ENCODE measurements at regions not wholly inside any gene's neighbourhood (a gene's known extent, or its start where the extent isn't known, plus 50 kb on each side); places are given as distances from the start of the nearest gene placed in this dataset.

DNA sequence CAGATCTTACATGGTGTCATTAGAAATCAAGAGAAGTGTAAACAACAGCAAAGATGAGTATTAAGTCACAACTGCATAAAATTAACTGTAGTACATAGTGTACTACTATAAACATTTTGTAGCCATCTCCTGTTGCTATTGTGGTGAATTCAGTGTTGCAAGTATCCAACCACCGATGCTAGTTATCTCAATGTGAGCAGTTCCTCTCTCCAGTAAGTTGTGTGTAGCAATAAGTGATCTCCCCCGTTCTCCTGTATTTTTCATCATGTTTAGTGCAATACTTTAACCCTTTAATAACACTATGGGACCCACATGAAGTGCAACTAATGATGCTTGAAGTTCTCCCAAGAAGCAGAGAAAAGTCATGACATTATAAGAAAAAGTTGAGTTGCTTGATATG lies 264.7 kb upstream of the KCNH8 start:
- H3K4me3 ChIP-seq (ENCODE audit: control insufficient read depth in 2 of 3, extremely low read depth in 1 of 3, insufficient read depth in 2 of 3, low read depth in 1 of 3, low read length in 3 of 3): no peak overlapping the region
- no peak overlapping the region for H3K9ac ChIP-seq (ENCODE audit: control insufficient read depth, extremely low read depth, insufficient read depth, low read length)
- no peaks in the 10 kb centered on the region for H4K20me1 ChIP-seq (ENCODE audit: control insufficient read depth, extremely low read depth, insufficient read depth, low read length)
- dilution Hi-C loops (cut with MboI; ENCODE audit: extremely low pct_ligation_motif_present, low sequenced_read_pairs): no loop called here
- DNase-seq (ENCODE audit: low read depth, low spot score): no peak
- H3K79me2 ChIP-seq (ENCODE audit: control insufficient read depth, insufficient read depth, low read length): no peaks in the 10 kb centered on the region
- H3K36me3 ChIP-seq (ENCODE audit: control insufficient read depth in 2 of 2, extremely low read depth in 1 of 2, insufficient read depth in 2 of 2, low read length in 2 of 2): no peaks in the 10 kb centered on the region
- no peaks in the 10 kb centered on the region for H3K9me3 ChIP-seq (ENCODE audit: control insufficient read depth, low read depth, low read length)
- no peak for FAIRE-seq
- no peaks in the 10 kb centered on the region for H3K27me3 ChIP-seq (ENCODE audit: control insufficient read depth, extremely low read depth, insufficient read depth, low read length)
- TF ChIP-seq, protein P1, sequence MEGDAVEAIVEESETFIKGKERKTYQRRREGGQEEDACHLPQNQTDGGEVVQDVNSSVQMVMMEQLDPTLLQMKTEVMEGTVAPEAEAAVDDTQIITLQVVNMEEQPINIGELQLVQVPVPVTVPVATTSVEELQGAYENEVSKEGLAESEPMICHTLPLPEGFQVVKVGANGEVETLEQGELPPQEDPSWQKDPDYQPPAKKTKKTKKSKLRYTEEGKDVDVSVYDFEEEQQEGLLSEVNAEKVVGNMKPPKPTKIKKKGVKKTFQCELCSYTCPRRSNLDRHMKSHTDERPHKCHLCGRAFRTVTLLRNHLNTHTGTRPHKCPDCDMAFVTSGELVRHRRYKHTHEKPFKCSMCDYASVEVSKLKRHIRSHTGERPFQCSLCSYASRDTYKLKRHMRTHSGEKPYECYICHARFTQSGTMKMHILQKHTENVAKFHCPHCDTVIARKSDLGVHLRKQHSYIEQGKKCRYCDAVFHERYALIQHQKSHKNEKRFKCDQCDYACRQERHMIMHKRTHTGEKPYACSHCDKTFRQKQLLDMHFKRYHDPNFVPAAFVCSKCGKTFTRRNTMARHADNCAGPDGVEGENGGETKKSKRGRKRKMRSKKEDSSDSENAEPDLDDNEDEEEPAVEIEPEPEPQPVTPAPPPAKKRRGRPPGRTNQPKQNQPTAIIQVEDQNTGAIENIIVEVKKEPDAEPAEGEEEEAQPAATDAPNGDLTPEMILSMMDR (optimal IDR thresholded peaks at IDR 0.05 in 1 of 3, IDR thresholded peaks at IDR 0.05 in 1 of 3, conservative IDR thresholded peaks at IDR 0.05 in 1 of 3; ENCODE audit: extremely low read depth in 1 of 3, insufficient read depth in 2 of 3, low read length in 3 of 3): no peak
- no peak for TF ChIP-seq EZH2 (IDR thresholded peaks at IDR 0.05; ENCODE audit: low read length)
- H2AFZ ChIP-seq (ENCODE audit: control insufficient read depth, low read length): no peak overlapping the region
- no peak overlapping the region for H3K4me2 ChIP-seq (ENCODE audit: control insufficient read depth, extremely low read depth, insufficient read depth, low read depth, low read length)
- H3K4me1 ChIP-seq (ENCODE audit: control insufficient read depth, extremely low read depth, insufficient read depth, low read length): no peaks in the 10 kb centered on the region
- H3K9me1 ChIP-seq (ENCODE audit: control insufficient read depth, extremely low read depth, insufficient read depth, low read length): no peaks in the 10 kb centered on the region
- no peak overlapping the region for H3K27ac ChIP-seq (ENCODE audit: control insufficient read depth, insufficient read depth, low read length)

DNA sequence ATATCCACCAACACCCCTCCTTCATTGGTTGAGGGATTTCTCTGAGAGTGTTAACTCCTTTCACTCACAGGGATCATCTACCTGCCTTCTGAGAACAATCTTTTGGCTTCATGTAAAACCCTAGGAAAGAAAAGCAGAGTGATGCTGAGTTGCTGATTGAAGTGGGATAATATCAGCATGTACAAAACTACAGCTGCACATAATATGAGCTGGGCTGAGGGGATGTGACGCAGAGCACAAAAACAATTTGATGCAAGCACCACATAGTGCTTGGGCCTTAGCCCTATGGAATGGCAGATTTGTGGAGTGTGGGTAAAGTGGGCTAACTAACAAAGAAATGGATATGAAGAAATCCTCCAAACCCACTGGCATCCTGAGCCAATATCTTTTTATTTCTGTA lies 267.6 kb upstream of the KCNH8 start:
- Histone ChIP-seq H3K79me2 (ENCODE audit: control insufficient read depth, insufficient read depth, low read length) (no peaks in the 10 kb centered on the region), H3K9ac (ENCODE audit: control insufficient read depth, extremely low read depth, insufficient read depth, low read length) (no peak overlapping the region), H3K4me3 (ENCODE audit: control insufficient read depth in 2 of 3, extremely low read depth in 1 of 3, insufficient read depth in 2 of 3, low read depth in 1 of 3, low read length in 3 of 3) (no peak overlapping the region), H3K27ac (ENCODE audit: control insufficient read depth, insufficient read depth, low read length) (no peak overlapping the region), H3K36me3 (ENCODE audit: control insufficient read depth in 2 of 2, extremely low read depth in 1 of 2, insufficient read depth in 2 of 2, low read length in 2 of 2) (no peaks in the 10 kb centered on the region), H3K9me3 (ENCODE audit: control insufficient read depth, low read depth, low read length) (no peaks in the 10 kb centered on the region), H3K4me1 (ENCODE audit: control insufficient read depth, extremely low read depth, insufficient read depth, low read length) (no peaks in the 10 kb centered on the region), H3K27me3 (ENCODE audit: control insufficient read depth, extremely low read depth, insufficient read depth, low read length) (no peaks in the 10 kb centered on the region), H2AFZ (ENCODE audit: control insufficient read depth, low read length) (no peak overlapping the region), H4K20me1 (ENCODE audit: control insufficient read depth, extremely low read depth, insufficient read depth, low read length) (no peaks in the 10 kb centered on the region), H3K9me1 (ENCODE audit: control insufficient read depth, extremely low read depth, insufficient read depth, low read length) (no peaks in the 10 kb centered on the region), H3K4me2 (ENCODE audit: control insufficient read depth, extremely low read depth, insufficient read depth, low read depth, low read length) (no peak overlapping the region)
- TF ChIP-seq, protein P1 (optimal IDR thresholded peaks at IDR 0.05 in 1 of 3, IDR thresholded peaks at IDR 0.05 in 1 of 3, conservative IDR thresholded peaks at IDR 0.05 in 1 of 3; ENCODE audit: extremely low read depth in 1 of 3, insufficient read depth in 2 of 3, low read length in 3 of 3): no peak
- TF ChIP-seq EZH2 (IDR thresholded peaks at IDR 0.05; ENCODE audit: low read length): no peak
- dilution Hi-C loops (cut with MboI; ENCODE audit: extremely low pct_ligation_motif_present, low sequenced_read_pairs): no loop called here
- DNase-seq (ENCODE audit: low read depth, low spot score): no peak
- FAIRE-seq: no peak

Data from keratinocyte (primary cell).